ENCODE measurements at regions not wholly inside any gene's neighbourhood (a gene's known extent, or its start where the extent isn't known, plus 50 kb on each side); places are given as distances from the start of the nearest gene placed in this dataset.

DNA sequence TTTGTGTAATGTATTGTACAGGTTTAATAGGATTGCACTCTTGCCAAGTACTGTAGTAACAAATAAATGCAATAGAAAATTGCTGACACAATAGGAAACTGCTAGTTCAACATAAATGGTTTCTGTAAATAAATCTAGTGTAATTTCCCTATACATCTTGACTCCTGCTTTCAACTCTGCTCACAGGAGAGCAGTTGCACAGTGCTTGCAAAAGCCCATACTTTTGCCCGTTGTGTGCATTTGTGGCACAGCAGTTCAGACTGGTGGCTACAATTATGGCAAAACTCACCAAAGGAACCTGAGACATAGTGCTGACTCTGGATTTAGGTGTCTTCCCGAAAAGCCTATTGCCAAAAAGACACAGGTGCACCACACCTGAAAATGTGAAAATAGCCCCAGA is 953.3 kb upstream of the SLC35B3 start:
- Histone ChIP-seq H3K27ac (no peak overlapping the region), H3K9me3 (no peaks in the 10 kb centered on the region), H3K27me3 (no peaks in the 10 kb centered on the region), H3K4me1 (no peaks in the 10 kb centered on the region), H3K4me3 (no peak overlapping the region), H3K36me3 (no peaks in the 10 kb centered on the region)
- DNase-seq (ENCODE audit: low spot score) = no peak
- TF ChIP-seq, protein P1, sequence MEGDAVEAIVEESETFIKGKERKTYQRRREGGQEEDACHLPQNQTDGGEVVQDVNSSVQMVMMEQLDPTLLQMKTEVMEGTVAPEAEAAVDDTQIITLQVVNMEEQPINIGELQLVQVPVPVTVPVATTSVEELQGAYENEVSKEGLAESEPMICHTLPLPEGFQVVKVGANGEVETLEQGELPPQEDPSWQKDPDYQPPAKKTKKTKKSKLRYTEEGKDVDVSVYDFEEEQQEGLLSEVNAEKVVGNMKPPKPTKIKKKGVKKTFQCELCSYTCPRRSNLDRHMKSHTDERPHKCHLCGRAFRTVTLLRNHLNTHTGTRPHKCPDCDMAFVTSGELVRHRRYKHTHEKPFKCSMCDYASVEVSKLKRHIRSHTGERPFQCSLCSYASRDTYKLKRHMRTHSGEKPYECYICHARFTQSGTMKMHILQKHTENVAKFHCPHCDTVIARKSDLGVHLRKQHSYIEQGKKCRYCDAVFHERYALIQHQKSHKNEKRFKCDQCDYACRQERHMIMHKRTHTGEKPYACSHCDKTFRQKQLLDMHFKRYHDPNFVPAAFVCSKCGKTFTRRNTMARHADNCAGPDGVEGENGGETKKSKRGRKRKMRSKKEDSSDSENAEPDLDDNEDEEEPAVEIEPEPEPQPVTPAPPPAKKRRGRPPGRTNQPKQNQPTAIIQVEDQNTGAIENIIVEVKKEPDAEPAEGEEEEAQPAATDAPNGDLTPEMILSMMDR (IDR thresholded peaks at IDR 0.05) = no peak

GRCh38 chr6:9380568-9380967 is 945.2 kb upstream of the SLC35B3 start:
- Histone ChIP-seq H3K4me1 (no peaks in the 10 kb centered on the region), H3K27ac (no peak overlapping the region), H3K36me3 (no peaks in the 10 kb centered on the region), H3K4me3 (no peak overlapping the region), H3K27me3 (no peaks in the 10 kb centered on the region), H3K9me3 (no peaks in the 10 kb centered on the region)
- TF ChIP-seq, protein P1 (IDR thresholded peaks at IDR 0.05) = no peak
- DNase-seq (ENCODE audit: low spot score) = no peak

DNA sequence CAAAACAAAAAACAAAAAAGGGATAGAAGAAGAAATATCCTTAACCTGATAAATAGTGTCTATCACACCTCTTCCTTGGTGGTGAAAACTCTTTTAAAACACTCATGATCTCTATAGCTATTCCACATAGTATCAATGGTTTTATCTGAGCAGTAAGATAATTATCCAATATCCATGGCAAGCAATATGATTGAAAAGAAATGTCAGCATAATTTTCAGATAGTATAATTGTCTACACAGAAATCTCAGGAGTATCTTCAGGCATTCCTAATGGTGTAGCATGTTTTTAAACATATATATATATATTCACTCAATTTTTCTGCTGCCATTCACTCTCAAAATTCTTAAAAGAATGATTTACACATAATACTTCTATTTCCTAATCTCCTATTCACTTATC is 938.0 kb upstream of the SLC35B3 start:
- Histone ChIP-seq H3K27me3 (no peaks in the 10 kb centered on the region), H3K27ac (no peak overlapping the region), H3K4me3 (no peak overlapping the region), H3K36me3 (no peaks in the 10 kb centered on the region), H3K9me3 (no peaks in the 10 kb centered on the region), H3K4me1 (no peaks in the 10 kb centered on the region)
- no peak for DNase-seq (ENCODE audit: low spot score)
- TF ChIP-seq, protein P1 (IDR thresholded peaks at IDR 0.05) = no peak

DNA sequence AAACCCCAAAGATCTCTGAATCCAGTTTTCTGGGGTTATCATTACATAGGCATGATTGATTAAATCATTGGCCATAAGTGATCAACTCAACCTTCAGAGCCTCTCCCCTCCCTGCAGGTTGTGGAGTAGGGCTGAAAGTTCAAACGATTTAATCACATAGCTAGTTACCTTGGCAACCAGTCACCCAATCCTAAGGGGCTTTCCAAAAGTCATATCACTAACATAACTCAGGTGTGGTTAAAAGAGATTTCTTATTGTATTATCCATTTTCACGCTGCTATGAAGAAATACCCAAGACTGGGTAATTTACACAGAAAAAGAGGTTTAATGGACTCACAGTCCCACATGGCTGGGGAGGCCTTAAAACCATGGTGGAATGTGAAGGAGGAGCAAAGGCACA is 935.1 kb upstream of the SLC35B3 start:
- H3K36me3 ChIP-seq = no peaks in the 10 kb centered on the region
- H3K27me3 ChIP-seq = no peaks in the 10 kb centered on the region
- H3K9me3 ChIP-seq = no peaks in the 10 kb centered on the region
- no peak for DNase-seq (ENCODE audit: low spot score)
- no peak overlapping the region for H3K4me3 ChIP-seq
- no peak overlapping the region for H3K27ac ChIP-seq
- H3K4me1 ChIP-seq = no peaks in the 10 kb centered on the region
- TF ChIP-seq, protein P1 (IDR thresholded peaks at IDR 0.05) = no peak

DNA sequence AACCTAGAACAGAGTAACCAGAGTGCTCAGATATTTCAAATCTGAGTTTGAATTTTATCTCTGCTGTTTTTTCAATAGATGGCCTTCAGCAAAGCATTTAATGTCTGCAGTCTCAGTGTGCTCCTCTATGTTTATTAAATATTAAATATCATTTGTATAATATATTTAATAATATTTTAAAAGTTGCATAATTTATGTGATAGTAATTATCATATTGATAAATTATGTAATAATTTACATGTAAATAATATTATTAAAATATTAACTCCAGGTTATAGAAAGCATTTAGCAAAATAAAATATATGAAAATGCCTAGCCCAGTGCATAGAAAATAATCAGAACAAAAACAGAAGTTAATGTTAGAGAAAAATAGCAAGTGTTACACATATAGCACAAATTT is 930.0 kb upstream of the SLC35B3 start:
- TF ChIP-seq, protein P1 (IDR thresholded peaks at IDR 0.05) = no peak
- H3K27ac ChIP-seq = no peak overlapping the region
- no peaks in the 10 kb centered on the region for H3K4me1 ChIP-seq
- no peaks in the 10 kb centered on the region for H3K27me3 ChIP-seq
- no peak overlapping the region for H3K4me3 ChIP-seq
- no peak for DNase-seq (ENCODE audit: low spot score)
- H3K9me3 ChIP-seq = peaks cover 0 to 7% of the 10 kb centered on the region in 2 donors
- no peaks in the 10 kb centered on the region for H3K36me3 ChIP-seq

GRCh38 chr6:9361749-9362148 is 926.4 kb upstream of the SLC35B3 start:
- H3K27me3 ChIP-seq = no peaks in the 10 kb centered on the region
- TF ChIP-seq, protein P1 (IDR thresholded peaks at IDR 0.05) = no peak

More at GRCh38 chr6:9361749-9362148, 926.4 kb upstream of the SLC35B3 start:
- peaks cover 2 to 7% of the 10 kb centered on the region in 2 donors for H3K9me3 ChIP-seq
- H3K4me3 ChIP-seq = no peak overlapping the region
- H3K4me1 ChIP-seq = no peaks in the 10 kb centered on the region
- H3K36me3 ChIP-seq = no peaks in the 10 kb centered on the region
- no peak overlapping the region for H3K27ac ChIP-seq
- no peak for DNase-seq (ENCODE audit: low spot score)
